GM12874 (cell line): ENCODE measurements at regions not wholly inside any gene's neighbourhood (a gene's known extent, or its start where the extent isn't known, plus 50 kb on each side); places are given as distances from the start of the nearest gene placed in this dataset.
A peak's percentile ranks its signal among the peaks of the same experiment; 100 is the strongest.

Source experiments
- TF ChIP-seq, protein P1 (sequence below): IDR thresholded peaks from 2 replicates; pipeline ENCODE4 v1.5.1; 2011; ENCODE audit warnings: low read depth, mild to moderate bottlenecking, control low read depth, low read length, moderate library complexity; ENCODE audit not compliant: insufficient read depth

DNA sequence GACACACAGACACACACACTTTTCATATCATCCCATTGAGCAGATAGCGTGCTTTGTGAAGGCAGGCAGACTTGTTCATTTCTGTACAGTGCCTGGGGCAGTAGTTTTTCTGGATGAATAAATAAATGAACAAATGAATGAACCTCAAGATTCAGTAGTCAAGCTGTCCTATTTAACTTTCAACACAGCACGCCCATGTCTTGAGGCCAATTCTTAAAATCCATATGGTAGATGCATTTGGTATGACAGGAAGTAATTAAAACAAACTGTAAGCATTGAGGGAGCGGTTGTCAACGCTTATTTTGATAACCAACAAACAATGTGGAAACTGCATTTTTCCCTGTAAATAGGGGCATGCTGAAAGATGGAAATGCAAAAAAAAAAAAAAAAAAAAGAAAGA lies 80.0 kb upstream of the BNC1 start:
- TF ChIP-seq, protein P1, sequence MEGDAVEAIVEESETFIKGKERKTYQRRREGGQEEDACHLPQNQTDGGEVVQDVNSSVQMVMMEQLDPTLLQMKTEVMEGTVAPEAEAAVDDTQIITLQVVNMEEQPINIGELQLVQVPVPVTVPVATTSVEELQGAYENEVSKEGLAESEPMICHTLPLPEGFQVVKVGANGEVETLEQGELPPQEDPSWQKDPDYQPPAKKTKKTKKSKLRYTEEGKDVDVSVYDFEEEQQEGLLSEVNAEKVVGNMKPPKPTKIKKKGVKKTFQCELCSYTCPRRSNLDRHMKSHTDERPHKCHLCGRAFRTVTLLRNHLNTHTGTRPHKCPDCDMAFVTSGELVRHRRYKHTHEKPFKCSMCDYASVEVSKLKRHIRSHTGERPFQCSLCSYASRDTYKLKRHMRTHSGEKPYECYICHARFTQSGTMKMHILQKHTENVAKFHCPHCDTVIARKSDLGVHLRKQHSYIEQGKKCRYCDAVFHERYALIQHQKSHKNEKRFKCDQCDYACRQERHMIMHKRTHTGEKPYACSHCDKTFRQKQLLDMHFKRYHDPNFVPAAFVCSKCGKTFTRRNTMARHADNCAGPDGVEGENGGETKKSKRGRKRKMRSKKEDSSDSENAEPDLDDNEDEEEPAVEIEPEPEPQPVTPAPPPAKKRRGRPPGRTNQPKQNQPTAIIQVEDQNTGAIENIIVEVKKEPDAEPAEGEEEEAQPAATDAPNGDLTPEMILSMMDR = no peak

DNA sequence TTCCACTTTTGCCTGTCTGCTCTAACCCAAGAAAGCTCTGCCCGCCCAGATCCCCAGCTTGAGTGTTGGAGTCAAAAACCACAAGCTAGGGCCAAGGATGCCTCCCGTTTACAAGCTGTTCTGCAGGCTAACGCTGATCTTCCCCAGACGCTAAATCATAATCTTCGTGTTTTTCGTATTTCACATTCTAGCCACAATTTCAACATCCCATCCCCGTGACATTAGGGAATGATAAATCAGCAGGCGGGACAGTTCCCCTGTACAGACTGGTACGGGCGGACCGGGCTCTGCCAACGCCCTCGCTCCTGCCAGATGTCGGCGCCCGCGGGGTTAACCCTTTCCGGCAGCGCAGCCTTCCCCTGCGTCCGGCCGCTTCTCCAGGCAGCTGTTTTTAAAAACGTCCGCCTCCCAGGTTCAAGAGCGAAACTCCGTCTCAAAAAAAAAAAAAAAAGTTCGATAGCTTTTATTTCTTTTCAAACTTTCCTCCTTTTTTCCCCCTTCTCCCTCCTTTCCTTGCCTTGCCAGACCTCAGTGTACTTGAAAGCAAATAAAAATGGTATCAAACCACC lies 81.0 kb upstream of the BNC1 start:
- TF ChIP-seq, protein P1 = no peak

DNA sequence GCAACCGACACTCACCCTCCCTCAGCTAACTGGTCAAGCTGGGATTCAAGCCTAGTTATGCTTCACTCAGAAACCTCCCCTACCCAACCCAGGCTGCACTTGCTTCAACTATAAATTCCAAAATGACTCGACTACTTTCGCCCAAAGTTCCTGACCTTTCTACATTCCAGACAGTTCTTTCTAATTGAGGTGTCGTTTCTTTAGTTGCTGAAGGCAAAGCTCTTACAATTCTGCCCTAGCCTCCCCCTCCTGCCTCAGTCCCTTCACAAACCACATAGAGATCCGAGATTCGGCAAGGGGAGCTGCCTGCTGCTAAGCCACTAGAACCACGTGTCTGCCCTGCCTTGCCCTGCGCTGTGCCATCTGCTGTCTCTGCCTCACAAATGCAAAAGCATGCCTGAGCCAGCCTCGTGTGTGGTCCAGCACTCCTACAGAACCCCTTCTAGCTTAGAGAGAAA lies 74.7 kb upstream of the SH3GL3 start:
- TF ChIP-seq, protein P1 = no peak

DNA sequence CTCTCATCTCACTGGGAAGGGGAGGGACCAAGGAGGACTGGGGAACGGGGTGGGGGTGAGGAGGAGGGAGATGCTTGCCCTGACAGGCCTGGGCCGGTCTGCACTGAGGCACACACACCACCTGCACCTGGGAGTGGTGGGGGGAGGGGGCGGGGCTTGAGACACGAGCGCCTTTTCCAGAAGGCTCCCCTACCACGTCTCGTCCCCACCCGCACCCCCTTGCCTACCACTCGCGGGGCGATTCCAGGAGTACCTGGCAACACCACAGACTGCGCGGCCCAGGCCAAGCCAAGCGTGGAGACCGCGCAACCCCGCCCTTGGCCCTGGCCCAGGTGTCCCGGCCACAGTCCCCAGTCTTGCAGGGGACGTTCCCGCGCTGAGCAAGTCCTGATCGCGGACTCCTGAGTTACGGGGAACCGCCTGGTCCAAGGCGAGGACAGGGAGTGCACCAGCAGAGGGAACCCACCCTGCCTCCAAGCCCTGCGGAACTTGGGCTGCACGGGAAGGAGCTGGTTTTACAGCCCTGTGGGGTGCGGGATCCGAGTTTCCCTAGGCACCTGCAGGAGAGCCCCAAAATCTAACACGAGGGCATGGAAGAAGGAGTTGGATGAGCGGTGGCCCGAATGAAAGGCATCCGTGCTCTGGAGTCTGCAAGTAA lies 68.1 kb upstream of the SH3GL3 start:
- TF ChIP-seq, protein P1 = no peak

DNA sequence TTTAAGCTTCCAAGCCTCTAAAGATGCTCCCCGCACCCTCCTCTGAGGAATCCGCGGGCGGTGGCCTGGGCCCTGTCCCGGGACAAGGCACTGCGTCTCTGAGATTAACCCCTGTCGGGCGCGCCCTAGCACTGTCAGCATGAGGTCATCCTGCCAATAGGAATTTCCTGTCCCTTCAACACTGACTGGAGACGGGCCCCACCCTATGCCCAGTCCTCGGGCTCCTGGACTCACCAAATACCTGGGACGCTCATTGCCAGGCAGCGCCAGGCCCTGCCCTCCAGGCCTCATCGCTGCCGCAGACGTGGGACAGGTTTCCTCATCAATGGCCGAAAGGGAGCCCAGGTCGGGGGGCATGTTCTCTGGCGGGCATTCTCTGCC lies 67.6 kb upstream of the SH3GL3 start:
- TF ChIP-seq, protein P1 = no peak

DNA sequence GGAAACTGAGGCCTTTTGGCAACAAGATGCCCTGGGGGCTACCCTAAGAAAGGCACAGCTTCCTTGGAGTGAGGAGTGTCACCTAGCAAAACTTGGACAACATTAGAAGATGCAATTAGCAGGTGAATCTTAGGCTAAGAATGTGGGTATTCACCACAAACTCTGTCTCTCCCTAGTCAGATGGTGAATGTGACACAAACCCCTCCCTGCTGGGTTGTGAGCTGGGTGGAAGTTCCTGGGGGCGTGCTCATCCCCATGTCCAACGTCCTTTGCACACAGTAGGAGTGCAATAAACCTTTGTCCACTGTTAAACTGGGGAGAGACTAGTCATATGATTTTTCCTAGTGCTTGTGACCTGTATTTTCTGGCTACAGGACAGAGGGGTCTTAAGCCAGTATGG lies 67.1 kb upstream of the SH3GL3 start:
- TF ChIP-seq, protein P1 = no peak

DNA sequence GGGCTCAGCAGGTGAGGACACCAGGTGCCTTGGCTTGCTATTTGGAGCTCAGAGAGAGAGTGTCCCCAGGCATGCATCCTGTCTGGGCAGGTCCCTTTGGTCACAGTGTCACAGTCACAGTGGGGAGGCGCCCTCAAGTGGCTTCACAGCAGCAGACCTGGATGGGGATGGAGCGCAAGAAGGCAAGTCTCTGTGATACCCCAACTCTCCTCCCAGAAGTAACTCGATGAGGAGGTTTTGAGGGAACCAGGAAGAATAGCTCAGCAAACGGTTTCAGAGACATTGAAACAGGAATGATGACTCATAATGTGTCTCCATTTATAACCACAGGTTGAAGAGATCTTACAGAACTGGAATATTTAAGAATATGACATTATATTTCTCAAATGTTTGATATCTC lies 66.5 kb upstream of the SH3GL3 start:
- TF ChIP-seq, protein P1 = peak; percentile 58
